ENCODE measurements at regions not wholly inside any gene's neighbourhood (a gene's known extent, or its start where the extent isn't known, plus 50 kb on each side); places are given as distances from the start of the nearest gene placed in this dataset.

DNA sequence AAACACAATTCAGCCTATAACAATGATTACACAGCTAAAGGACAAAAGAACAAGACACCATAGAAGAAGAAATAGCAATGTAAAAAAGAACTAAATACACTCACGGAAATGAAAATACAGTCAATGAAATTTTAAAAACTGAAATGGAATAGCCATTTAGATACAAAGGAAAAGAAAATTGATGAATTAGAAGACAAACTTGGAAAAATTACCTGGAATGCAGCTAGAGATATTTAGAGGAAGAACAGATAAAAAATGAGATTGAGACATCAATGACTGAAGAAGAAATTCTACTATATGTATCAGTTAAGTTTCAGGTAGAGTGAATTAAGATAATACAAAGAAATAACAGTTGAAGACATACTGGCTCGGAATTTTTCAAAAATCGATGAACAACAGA lies 430.4 kb upstream of the NR5A2 start:
- Histone ChIP-seq H3K9me2 (replicated peaks; ENCODE audit: insufficient read depth, low read length) (no peaks in the 10 kb centered on the region), H3K27ac (ENCODE audit: low read depth, low read length) (no peak overlapping the region), H4K20me1 (ENCODE audit: low read depth, low read length) (no peaks in the 10 kb centered on the region), H3K9me3 (ENCODE audit: insufficient read depth, low read length) (no peaks in the 10 kb centered on the region), H3K9ac (ENCODE audit: low read length) (no peak overlapping the region), H3K4me3 (ENCODE audit: insufficient read depth, low read length, poor library complexity, severe bottlenecking) (no peak overlapping the region), H3K79me2 (ENCODE audit: insufficient read depth, low read length) (no peaks in the 10 kb centered on the region), H3K4me2 (ENCODE audit: low read depth, low read length, poor library complexity, severe bottlenecking) (no peak overlapping the region), H3K36me3 (ENCODE audit: low read length) (no peaks in the 10 kb centered on the region), H3K27me3 (ENCODE audit: low read length) (no peaks in the 10 kb centered on the region), H3F3A (ENCODE audit: insufficient read depth) (no peaks in the 10 kb centered on the region), H2AFZ (ENCODE audit: low read depth, low read length, severe bottlenecking) (no peak overlapping the region)
- TF ChIP-seq CTCF (IDR thresholded peaks at IDR 0.05; ENCODE audit: insufficient read depth, low read length, poor library complexity, severe bottlenecking) = no peak
- no peak for TF ChIP-seq EZH2phosphoT487 (conservative IDR thresholded peaks at IDR 0.05; ENCODE audit: low read length)

DNA sequence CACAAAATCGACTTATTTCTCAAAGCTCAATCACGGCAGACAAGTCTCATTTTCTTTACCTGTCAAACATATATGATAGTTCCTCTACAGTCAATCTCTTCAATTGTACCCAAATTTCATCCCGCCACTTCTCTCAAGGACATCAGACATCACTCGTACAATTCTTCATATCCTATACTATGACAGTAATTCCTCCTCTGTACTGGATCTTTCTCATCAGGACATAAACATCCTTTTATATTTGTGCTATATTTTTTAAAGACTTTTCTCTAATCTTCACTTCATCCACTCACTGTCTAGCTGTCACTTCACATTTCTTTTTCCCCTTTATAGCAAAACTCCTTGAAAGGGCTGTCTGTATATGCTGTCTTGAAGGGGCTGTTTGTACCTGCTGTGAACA lies 419.1 kb upstream of the NR5A2 start:
- Histone ChIP-seq H3F3A (ENCODE audit: insufficient read depth) (no peaks in the 10 kb centered on the region), H4K20me1 (ENCODE audit: low read depth, low read length) (no peaks in the 10 kb centered on the region), H3K79me2 (ENCODE audit: insufficient read depth, low read length) (no peaks in the 10 kb centered on the region), H2AFZ (ENCODE audit: low read depth, low read length, severe bottlenecking) (no peak overlapping the region), H3K27ac (ENCODE audit: low read depth, low read length) (no peak overlapping the region), H3K4me2 (ENCODE audit: low read depth, low read length, poor library complexity, severe bottlenecking) (no peak overlapping the region), H3K9me2 (replicated peaks; ENCODE audit: insufficient read depth, low read length) (no peaks in the 10 kb centered on the region), H3K9me3 (ENCODE audit: insufficient read depth, low read length) (no peaks in the 10 kb centered on the region), H3K27me3 (ENCODE audit: low read length) (no peaks in the 10 kb centered on the region), H3K4me3 (ENCODE audit: insufficient read depth, low read length, poor library complexity, severe bottlenecking) (no peak overlapping the region), H3K9ac (ENCODE audit: low read length) (no peak overlapping the region), H3K36me3 (ENCODE audit: low read length) (no peaks in the 10 kb centered on the region)
- TF ChIP-seq CTCF (IDR thresholded peaks at IDR 0.05; ENCODE audit: insufficient read depth, low read length, poor library complexity, severe bottlenecking) = no peak
- TF ChIP-seq EZH2phosphoT487 (conservative IDR thresholded peaks at IDR 0.05; ENCODE audit: low read length) = no peak

DNA sequence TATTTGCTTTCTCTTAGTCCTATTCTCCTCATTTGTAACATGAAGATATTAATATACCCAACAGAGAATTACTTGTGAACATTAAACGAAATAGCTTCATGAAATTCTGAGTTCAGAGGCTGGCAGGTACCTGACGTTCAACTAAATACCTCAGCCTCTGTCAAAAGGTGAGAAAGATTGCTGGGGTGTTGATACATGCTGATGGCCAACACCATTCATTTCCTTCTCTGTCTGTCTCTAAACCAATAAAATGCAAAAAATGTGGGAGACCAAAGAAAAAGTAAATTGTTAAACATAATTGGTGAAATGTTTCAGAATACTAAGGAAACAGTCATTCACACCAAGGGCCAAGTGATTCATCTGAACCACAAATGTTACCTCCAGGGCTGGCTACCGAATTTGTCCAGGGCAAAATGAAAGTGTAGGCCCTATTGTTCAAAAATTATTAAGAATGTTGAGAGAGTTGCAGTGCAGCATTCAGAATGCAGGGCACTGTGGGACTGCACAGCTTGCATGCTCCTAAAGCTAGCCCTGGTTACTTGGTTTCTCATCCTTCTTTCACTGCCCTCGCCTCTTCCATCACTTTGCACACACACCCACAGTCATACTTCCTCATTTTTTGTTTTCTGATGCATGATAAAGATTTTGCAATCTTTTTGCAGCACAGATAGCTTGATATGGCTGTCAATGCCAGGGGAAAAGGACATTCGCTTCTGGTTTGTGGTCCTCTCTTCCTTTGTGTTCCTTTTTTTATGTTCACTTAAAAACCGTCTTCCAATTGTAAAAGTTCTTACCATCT lies 414.3 kb upstream of the NR5A2 start:
- no peak overlapping the region for H3K27ac ChIP-seq (ENCODE audit: low read depth, low read length)
- TF ChIP-seq CTCF (IDR thresholded peaks at IDR 0.05; ENCODE audit: insufficient read depth, low read length, poor library complexity, severe bottlenecking) (no peak), EZH2phosphoT487 (conservative IDR thresholded peaks at IDR 0.05; ENCODE audit: low read length) (no peak)
- no peak overlapping the region for H2AFZ ChIP-seq (ENCODE audit: low read depth, low read length, severe bottlenecking)
- no peaks in the 10 kb centered on the region for H4K20me1 ChIP-seq (ENCODE audit: low read depth, low read length)
- H3K9me3 ChIP-seq (ENCODE audit: insufficient read depth, low read length) = no peaks in the 10 kb centered on the region
- no peaks in the 10 kb centered on the region for H3K36me3 ChIP-seq (ENCODE audit: low read length)
- no peak overlapping the region for H3K4me3 ChIP-seq (ENCODE audit: insufficient read depth, low read length, poor library complexity, severe bottlenecking)
- H3F3A ChIP-seq (ENCODE audit: insufficient read depth) = no peaks in the 10 kb centered on the region
- H3K9ac ChIP-seq (ENCODE audit: low read length) = no peak overlapping the region
- no peak overlapping the region for H3K4me2 ChIP-seq (ENCODE audit: low read depth, low read length, poor library complexity, severe bottlenecking)
- H3K27me3 ChIP-seq (ENCODE audit: low read length) = no peaks in the 10 kb centered on the region
- no peaks in the 10 kb centered on the region for H3K79me2 ChIP-seq (ENCODE audit: insufficient read depth, low read length)
- no peaks in the 10 kb centered on the region for H3K9me2 ChIP-seq (replicated peaks; ENCODE audit: insufficient read depth, low read length)
